BE2C (cell line): ENCODE measurements at regions not wholly inside any gene's neighbourhood (a gene's known extent, or its start where the extent isn't known, plus 50 kb on each side); places are given as distances from the start of the nearest gene placed in this dataset.

Experiments used
- DNase-seq: peaks from one replicate; pipeline ENCODE4 v3.0.0-alpha.2; 2020
- H3K27me3 ChIP-seq: fragments of 250-450 bp; sonication (Bioruptor Pico); 2 replicates; pipeline ENCODE4 v1.5.1; 2020; ENCODE audit warnings: mild to moderate bottlenecking
- H3K36me3 ChIP-seq: fragments of 250-450 bp; sonication (Bioruptor Pico); 2 replicates; pipeline ENCODE4 v1.5.1; 2020; ENCODE audit warnings: mild to moderate bottlenecking
- H3K4me1 ChIP-seq: fragments of 250-450 bp; sonication (Bioruptor Pico); 2 replicates; pipeline ENCODE4 v1.5.1; 2020
- H3K4me3 ChIP-seq: 2 replicates; pipeline ENCODE4 v1.5.1; 2011; ENCODE audit warnings: low read depth, low read length
- H3K9me3 ChIP-seq: fragments of 250-450 bp; sonication (Bioruptor Pico); 2 replicates; pipeline ENCODE4 v1.5.1; 2020
- TF ChIP-seq, protein P1 (sequence below): IDR thresholded peaks from 2 replicates; pipeline ENCODE4 v1.5.1; 2012; ENCODE audit warnings: mild to moderate bottlenecking, low read depth, low read length

DNA sequence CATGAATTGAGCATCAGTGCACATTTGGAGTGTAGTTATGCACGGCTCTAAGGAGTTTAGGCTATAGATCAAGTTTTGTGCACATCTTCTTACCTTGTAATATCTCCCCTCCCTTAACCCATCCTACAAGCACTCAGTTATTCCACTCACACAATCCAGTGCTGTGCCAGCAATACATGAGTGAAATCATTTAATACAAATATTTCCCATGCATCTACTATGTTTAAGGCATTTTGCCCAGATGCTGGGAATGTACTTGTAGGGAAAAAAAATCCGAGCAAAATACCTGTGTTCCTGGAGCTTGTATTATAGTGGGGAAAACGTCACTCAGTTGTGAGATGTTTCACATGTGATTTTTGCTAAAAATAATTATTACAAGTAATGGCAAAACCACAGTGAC, 191.6 kb upstream of the LDB2 start:
- no peak overlapping the region for H3K4me3 ChIP-seq
- no peak for DNase-seq
- H3K4me1 ChIP-seq = peaks cover 20% of the 10 kb centered on the region
- no peaks in the 10 kb centered on the region for H3K36me3 ChIP-seq
- no peaks in the 10 kb centered on the region for H3K27me3 ChIP-seq
- TF ChIP-seq, protein P1, sequence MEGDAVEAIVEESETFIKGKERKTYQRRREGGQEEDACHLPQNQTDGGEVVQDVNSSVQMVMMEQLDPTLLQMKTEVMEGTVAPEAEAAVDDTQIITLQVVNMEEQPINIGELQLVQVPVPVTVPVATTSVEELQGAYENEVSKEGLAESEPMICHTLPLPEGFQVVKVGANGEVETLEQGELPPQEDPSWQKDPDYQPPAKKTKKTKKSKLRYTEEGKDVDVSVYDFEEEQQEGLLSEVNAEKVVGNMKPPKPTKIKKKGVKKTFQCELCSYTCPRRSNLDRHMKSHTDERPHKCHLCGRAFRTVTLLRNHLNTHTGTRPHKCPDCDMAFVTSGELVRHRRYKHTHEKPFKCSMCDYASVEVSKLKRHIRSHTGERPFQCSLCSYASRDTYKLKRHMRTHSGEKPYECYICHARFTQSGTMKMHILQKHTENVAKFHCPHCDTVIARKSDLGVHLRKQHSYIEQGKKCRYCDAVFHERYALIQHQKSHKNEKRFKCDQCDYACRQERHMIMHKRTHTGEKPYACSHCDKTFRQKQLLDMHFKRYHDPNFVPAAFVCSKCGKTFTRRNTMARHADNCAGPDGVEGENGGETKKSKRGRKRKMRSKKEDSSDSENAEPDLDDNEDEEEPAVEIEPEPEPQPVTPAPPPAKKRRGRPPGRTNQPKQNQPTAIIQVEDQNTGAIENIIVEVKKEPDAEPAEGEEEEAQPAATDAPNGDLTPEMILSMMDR = no peak
- no peaks in the 10 kb centered on the region for H3K9me3 ChIP-seq

DNA sequence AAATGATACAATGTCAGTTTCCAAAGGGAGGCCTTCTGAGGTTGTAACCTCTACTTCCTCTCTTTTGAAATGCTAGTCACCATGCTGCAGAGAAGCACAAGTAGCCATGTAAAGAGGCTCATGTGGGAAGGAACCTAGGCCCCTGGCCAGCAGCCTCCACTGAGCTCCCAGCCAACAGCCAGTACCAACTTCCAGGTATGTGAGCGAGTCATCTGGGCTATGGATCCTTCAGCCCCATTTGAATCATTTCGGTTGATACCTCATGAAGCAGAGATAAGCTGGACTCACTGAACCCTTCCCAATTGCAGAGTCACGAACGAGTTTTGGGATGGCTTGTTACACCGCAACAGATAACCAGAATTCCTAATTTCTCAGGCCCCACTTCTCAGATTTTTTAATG, 187.0 kb upstream of the LDB2 start:
- DNase-seq = no peak
- no peaks in the 10 kb centered on the region for H3K9me3 ChIP-seq
- no peaks in the 10 kb centered on the region; the same call in 1 of the 2 replicates for H3K4me1 ChIP-seq
- TF ChIP-seq, protein P1 = no peak
- H3K36me3 ChIP-seq = no peaks in the 10 kb centered on the region
- H3K27me3 ChIP-seq = no peaks in the 10 kb centered on the region
- no peak overlapping the region for H3K4me3 ChIP-seq

DNA sequence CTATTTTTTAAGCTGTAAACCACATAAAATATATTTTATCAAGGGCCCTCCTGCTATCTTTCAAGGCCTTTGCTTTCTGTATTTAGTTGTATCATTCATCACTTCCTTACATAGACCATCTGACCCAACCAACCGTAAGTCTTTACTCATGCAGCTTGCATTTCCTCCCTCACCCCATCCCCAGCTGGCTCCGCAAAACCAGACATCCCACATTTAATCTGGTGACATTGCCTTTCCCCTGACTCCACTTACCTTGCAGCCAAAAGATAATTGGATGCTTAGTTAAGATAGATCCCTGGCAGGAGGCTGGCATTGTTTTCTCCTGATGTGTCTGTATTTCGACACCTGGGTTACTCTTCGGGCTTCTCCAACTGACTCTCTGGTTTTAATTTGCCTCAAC, 183.7 kb upstream of the LDB2 start:
- H3K36me3 ChIP-seq = no peaks in the 10 kb centered on the region
- peak; percentile 18 for DNase-seq
- TF ChIP-seq, protein P1 = no peak
- no peaks in the 10 kb centered on the region for H3K9me3 ChIP-seq
- H3K27me3 ChIP-seq = no peaks in the 10 kb centered on the region
- no peak overlapping the region for H3K4me3 ChIP-seq
- H3K4me1 ChIP-seq = no peaks in the 10 kb centered on the region; the same call in 1 of the 2 replicates

DNA sequence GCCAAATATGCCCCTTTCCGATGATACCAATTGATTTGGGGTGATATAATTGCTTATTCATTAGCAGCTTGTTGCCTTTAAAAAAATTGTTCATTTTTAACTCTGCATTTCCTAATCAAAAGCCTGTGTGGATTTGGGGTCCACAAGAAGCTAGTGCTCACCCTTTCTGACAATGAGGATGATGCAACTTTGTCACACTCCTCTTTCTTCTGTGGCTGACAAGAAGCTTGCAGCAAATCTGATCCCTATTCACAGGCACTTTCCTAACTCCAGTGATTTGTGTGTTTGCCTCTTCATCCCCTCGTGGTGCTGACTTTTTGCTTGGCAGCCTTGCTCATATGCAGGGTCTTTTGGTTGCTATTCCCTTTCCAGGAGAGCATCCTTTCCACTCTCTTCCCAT, 182.7 kb upstream of the LDB2 start:
- Histone ChIP-seq H3K9me3 (no peaks in the 10 kb centered on the region), H3K4me3 (no peak overlapping the region), H3K4me1 (no peaks in the 10 kb centered on the region; the same call in 1 of the 2 replicates), H3K36me3 (no peaks in the 10 kb centered on the region), H3K27me3 (no peaks in the 10 kb centered on the region)
- TF ChIP-seq, protein P1 = no peak
- no peak for DNase-seq

DNA sequence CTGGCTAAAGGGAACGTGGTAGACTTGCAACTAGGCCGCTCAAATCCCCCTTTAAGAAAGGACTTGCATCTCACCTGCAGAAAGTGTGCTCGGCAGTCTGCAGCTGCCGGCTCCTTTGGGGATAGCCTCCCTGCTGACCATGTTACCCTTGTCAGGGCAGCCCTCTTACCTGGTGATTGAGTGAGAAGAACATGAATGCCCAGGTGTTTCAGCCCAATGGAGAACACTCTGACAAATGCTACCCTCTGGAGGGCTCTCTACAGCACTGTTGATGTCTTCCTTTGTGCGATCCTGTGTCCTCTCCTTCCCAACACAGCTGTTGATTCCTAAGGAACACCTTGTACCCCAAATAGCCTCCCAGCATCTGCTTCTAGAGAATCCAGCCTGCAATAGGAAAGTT, 178.7 kb upstream of the LDB2 start:
- no peaks in the 10 kb centered on the region for H3K36me3 ChIP-seq
- H3K4me3 ChIP-seq = no peak overlapping the region
- H3K4me1 ChIP-seq = peaks cover 5% of the 10 kb centered on the region
- no peaks in the 10 kb centered on the region for H3K9me3 ChIP-seq
- no peak for DNase-seq
- TF ChIP-seq, protein P1 = no peak
- no peaks in the 10 kb centered on the region for H3K27me3 ChIP-seq

DNA sequence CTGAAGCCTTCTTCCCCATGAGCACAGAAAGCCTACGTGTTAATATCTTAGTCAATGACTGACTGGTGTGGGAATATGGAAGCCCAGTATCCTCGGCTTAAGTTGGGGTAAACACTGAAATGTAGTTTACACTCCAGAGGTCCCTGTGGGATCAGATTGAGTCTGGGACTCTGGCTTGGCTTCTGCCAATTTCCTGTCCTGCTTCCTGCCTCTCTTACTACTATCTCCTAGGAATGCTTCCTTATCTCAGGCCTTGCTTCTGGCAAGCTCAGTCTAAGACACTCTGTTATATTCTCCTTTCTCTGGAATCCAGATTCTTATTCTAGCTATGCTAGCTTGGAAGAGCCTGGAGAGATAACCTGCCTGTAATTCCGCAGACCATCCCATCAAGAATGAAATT, 174.0 kb upstream of the LDB2 start:
- TF ChIP-seq, protein P1 = no peak
- Histone ChIP-seq H3K36me3 (no peaks in the 10 kb centered on the region), H3K9me3 (no peaks in the 10 kb centered on the region), H3K4me1 (peaks cover 5% of the 10 kb centered on the region), H3K4me3 (no peak overlapping the region), H3K27me3 (no peaks in the 10 kb centered on the region)
- DNase-seq = peak; percentile 17
